IMR-90 (cell line): ENCODE measurements at regions not wholly inside any gene's neighbourhood (a gene's known extent, or its start where the extent isn't known, plus 50 kb on each side); places are given as distances from the start of the nearest gene placed in this dataset.

Source experiments
- ATAC-seq: fragments of 200-7000 bp; cut with Tn5 transposase; 2 replicates; pipeline ENCODE4 v1.9.1; 2020; ENCODE audit warnings: low read depth, mild to moderate bottlenecking, moderate library complexity
- BruUV-seq: library from RNA; stranded (reverse); fragments of 400-500 nt; replicated peaks from 2 replicates; lab custom pipeline; 2021; lab: Mats Ljungman, UMichigan
- CTCF ChIA-PET: fragments of 300-600 bp; formaldehyde crosslinking; extraction: SDS; loops from one replicate; lab custom pipeline; 2021; ENCODE audit warnings: antibody characterized with exemption; lab: Yijun Ruan, JAX
- POLR2A ChIA-PET: fragments of 300-600 bp; sonication (Branson Sonifier 250); formaldehyde crosslinking; loops from one replicate; lab custom pipeline; 2022; ENCODE audit warnings: antibody characterized with exemption; ENCODE audit not compliant: unreplicated experiment; lab: Charles Lee
- DNase-seq: peaks from one replicate; pipeline ENCODE4 v3.0.0; 2013
- H2AFZ ChIP-seq: replicated peaks from 2 replicates; pipeline ENCODE3; 2013; ENCODE audit warnings: low read length, mild to moderate bottlenecking; ENCODE audit not compliant: poor library complexity
- H2AK5ac ChIP-seq: 2 replicates; pipeline ENCODE4 v1.6.1; 2013; ENCODE audit warnings: low read depth, low read length, inconsistent platforms
- H2AK9ac ChIP-seq: replicated peaks from 2 replicates; pipeline ENCODE3; 2013; ENCODE audit warnings: mild to moderate bottlenecking, low read depth, low read length, moderate library complexity; ENCODE audit not compliant: poor library complexity
- H2BK120ac ChIP-seq: 2 replicates; pipeline ENCODE4 v1.6.1; 2013; ENCODE audit warnings: low read depth, low read length, inconsistent platforms
- H2BK15ac ChIP-seq: 3 replicates; pipeline ENCODE4 v1.6.1; 2013; ENCODE audit warnings: low read depth, low read length, inconsistent platforms
- H2BK20ac ChIP-seq: 2 replicates; pipeline ENCODE4 v1.6.1; 2013; ENCODE audit warnings: low read depth, mild to moderate bottlenecking, inconsistent platforms, low read length, moderate library complexity
- H2BK5ac ChIP-seq: 2 replicates; pipeline ENCODE4 v1.6.1; 2013; ENCODE audit warnings: mild to moderate bottlenecking, low read depth, low read length, inconsistent platforms; ENCODE audit not compliant: poor library complexity, severe bottlenecking
- H3K14ac ChIP-seq: replicated peaks from 2 replicates; pipeline ENCODE4 v1.6.1; 2013; ENCODE audit warnings: low read depth, low read length, inconsistent platforms
- H3K18ac ChIP-seq: 2 replicates; pipeline ENCODE4 v1.6.1; 2013; ENCODE audit warnings: low read depth, low read length, control low read depth
- H3K23ac ChIP-seq: 2 replicates; pipeline ENCODE4 v1.6.1; 2013; ENCODE audit warnings: low read depth, low read length, inconsistent platforms
- H3K27ac ChIP-seq: 2 replicates; pipeline ENCODE4 v1.5.1; 2013; ENCODE audit warnings: mild to moderate bottlenecking, control low read depth, low read length; ENCODE audit not compliant: insufficient read depth
- H3K27me3 ChIP-seq: 2 replicates; pipeline ENCODE4 v1.6.1; 2013; ENCODE audit warnings: low read length; ENCODE audit not compliant: control insufficient read depth, insufficient read depth
- H3K36me3 ChIP-seq: 2 replicates; pipeline ENCODE4 v1.6.1; 2013; ENCODE audit warnings: low read length, mixed read lengths; ENCODE audit not compliant: control insufficient read depth, insufficient read depth
- H3K4ac ChIP-seq: 2 replicates; pipeline ENCODE4 v1.6.1; 2013; ENCODE audit warnings: low read depth, low read length, inconsistent platforms
- H3K4me1 ChIP-seq: 2 replicates; pipeline ENCODE4 v1.6.1; 2013; ENCODE audit warnings: low read length, mixed read lengths; ENCODE audit not compliant: control insufficient read depth, insufficient read depth
- H3K4me2 ChIP-seq: 2 replicates; pipeline ENCODE4 v1.6.1; 2013; ENCODE audit warnings: low read depth, mild to moderate bottlenecking, control low read depth, low read length, moderate library complexity
- H3K4me3 ChIP-seq: 2 replicates; pipeline ENCODE4 v1.5.1; 2013; ENCODE audit warnings: low read depth, mild to moderate bottlenecking, control low read depth, low read length, moderate library complexity; ENCODE audit not compliant: insufficient read depth
- H3K56ac ChIP-seq: 2 replicates; pipeline ENCODE4 v1.6.1; 2013; ENCODE audit warnings: low read length, inconsistent platforms; ENCODE audit not compliant: insufficient read depth; ENCODE audit errors: extremely low read depth
- H3K79me1 ChIP-seq, 2 experiments: 2 replicates each; pipeline ENCODE4 v1.6.1; 2013; ENCODE audit warnings: low read length in 2 of 2, inconsistent platforms in 1 of 2, low read depth in 1 of 2
- H3K9ac ChIP-seq: 2 replicates; pipeline ENCODE4 v1.6.1; 2013; ENCODE audit warnings: low read depth, low read length, control low read depth
- H3K9me1 ChIP-seq: 2 replicates; pipeline ENCODE4 v1.6.1; 2013; ENCODE audit warnings: low read length, inconsistent platforms; ENCODE audit not compliant: insufficient read depth
- H3K9me3 ChIP-seq: 2 replicates; pipeline ENCODE4 v1.6.1; 2013; ENCODE audit warnings: low read length; ENCODE audit not compliant: control insufficient read depth, insufficient read depth
- H4K20me1 ChIP-seq: 2 replicates; pipeline ENCODE4 v1.6.1; 2013; ENCODE audit warnings: low read length, inconsistent platforms; ENCODE audit not compliant: insufficient read depth
- H4K5ac ChIP-seq: 2 replicates; pipeline ENCODE4 v1.6.1; 2013; ENCODE audit warnings: mild to moderate bottlenecking, low read depth, low read length, control low read depth
- H4K8ac ChIP-seq, 2 experiments: 2 replicates each; pipeline ENCODE4 v1.6.1; 2013; ENCODE audit warnings: low read depth in 2 of 2, low read length in 2 of 2, control low read depth in 1 of 2, inconsistent platforms in 1 of 2
- H4K91ac ChIP-seq: 2 replicates; pipeline ENCODE4 v1.6.1; 2013; ENCODE audit warnings: low read depth, low read length, inconsistent platforms; ENCODE audit not compliant: insufficient read depth
- BHLHE40 ChIP-seq: fragments of 150-350 bp; IDR thresholded peaks from 2 replicates; pipeline ENCODE4 v1.6.1; 2016; ENCODE audit warnings: mild to moderate bottlenecking, low read depth, low read length
- RFX5 ChIP-seq: IDR thresholded peaks from 2 replicates; pipeline ENCODE4 v1.8.0; 2012; ENCODE audit warnings: low read depth, mild to moderate bottlenecking, low read length, moderate library complexity
- WGBS, 2 experiments: methylation state at CpG; one replicate each; pipeline versions ENCODE4 v1.1.5 to v1.1.7; 2013; ENCODE audit warnings: missing lambda C conversion rate in 2 of 2; ENCODE audit not compliant: insufficient read length in 1 of 2; ENCODE audit errors: extremely low coverage in 2 of 2; 5-methylcytosine and 5-hydroxymethylcytosine counted together
- dilution Hi-C: fragments of 300-500 bp; cut with HindIII; formaldehyde crosslinking; loops from one replicate; pipeline ENCODE4 v1.14.3; 2018; ENCODE audit warnings: low sequenced_read_pairs; ENCODE audit not compliant: unreplicated experiment
- in situ Hi-C: fragments of 300-500 bp; cut with MboI; formaldehyde crosslinking; loops from 3 replicates; pipeline ENCODE4 v1.14.3; 2019; ENCODE audit warnings: low sequenced_read_pairs, inconsistent platforms, mixed read lengths
- intact Hi-C: fragments of 100-400 bp; cut with micrococcal nuclease; formaldehyde crosslinking; loops from 2 replicates; pipeline ENCODE4 v1.10.0; 2022

GRCh38 chr2:150917961-150918713 is 343.5 kb downstream of the RBM43 start:
- no peak overlapping the region for H3K56ac ChIP-seq
- H2BK5ac ChIP-seq: no peak overlapping the region
- H3K27me3 ChIP-seq: no peaks in the 10 kb centered on the region
- 94 to 99% methylated on average over 3 to 4 of the region's 7 CpGs for WGBS, 2 experiments
- H2BK15ac ChIP-seq: no peak overlapping the region
- TF ChIP-seq RFX5: no peak
- TF ChIP-seq BHLHE40: no peak
- H4K5ac ChIP-seq: no peak overlapping the region
- in situ Hi-C loops: loop anchor here (25.0 kb wide), 1 partner anchor 1331 kb away; the partner anchor contains the start of gene MMADHC
- no peaks in the 10 kb centered on the region for H3K9me3 ChIP-seq
- BruUV-seq: no TSS peak
- peaks cover 2% of the 10 kb centered on the region for H3K4me1 ChIP-seq
- ATAC-seq (no peak), DNase-seq (no peak)
- no peak overlapping the region for H2AFZ ChIP-seq
- no peak overlapping the region for H2AK5ac ChIP-seq
- intact Hi-C loops: loop anchor here (10.0 kb wide), 1 partner anchor 1323 kb away; no protein-coding TSS in a partner anchor
- no peak overlapping the region for H3K9ac ChIP-seq
- CTCF ChIA-PET: interaction anchor here (0.6 kb wide), 1 partner anchor 227 kb away, joined by 4 read pairs; no protein-coding TSS in a partner anchor
- no peak overlapping the region for H3K4ac ChIP-seq
- H4K8ac ChIP-seq: no peak overlapping the region
- H3K36me3 ChIP-seq: no peaks in the 10 kb centered on the region
- POLR2A ChIA-PET: no interaction called here
- H3K9me1 ChIP-seq: no peaks in the 10 kb centered on the region
- H4K20me1 ChIP-seq: no peaks in the 10 kb centered on the region
- no peak overlapping the region for H3K4me2 ChIP-seq
- no peak overlapping the region for H2BK20ac ChIP-seq
- no peak overlapping the region for H2AK9ac ChIP-seq
- no peak overlapping the region for H3K23ac ChIP-seq
- H3K79me1 ChIP-seq: no peaks in the 10 kb centered on the region
- no peak overlapping the region for H3K14ac ChIP-seq
- H3K4me3 ChIP-seq: no peak overlapping the region
- dilution Hi-C loops: no loop called here
- H2BK120ac ChIP-seq: no peak overlapping the region
- H3K18ac ChIP-seq: no peak overlapping the region; the same call in 1 of the 2 replicates
- no peak overlapping the region for H4K91ac ChIP-seq
- H3K27ac ChIP-seq: no peak overlapping the region
